ENCODE measurements at regions not wholly inside any gene's neighbourhood (a gene's known extent, or its start where the extent isn't known, plus 50 kb on each side); places are given as distances from the start of the nearest gene placed in this dataset.

DNA sequence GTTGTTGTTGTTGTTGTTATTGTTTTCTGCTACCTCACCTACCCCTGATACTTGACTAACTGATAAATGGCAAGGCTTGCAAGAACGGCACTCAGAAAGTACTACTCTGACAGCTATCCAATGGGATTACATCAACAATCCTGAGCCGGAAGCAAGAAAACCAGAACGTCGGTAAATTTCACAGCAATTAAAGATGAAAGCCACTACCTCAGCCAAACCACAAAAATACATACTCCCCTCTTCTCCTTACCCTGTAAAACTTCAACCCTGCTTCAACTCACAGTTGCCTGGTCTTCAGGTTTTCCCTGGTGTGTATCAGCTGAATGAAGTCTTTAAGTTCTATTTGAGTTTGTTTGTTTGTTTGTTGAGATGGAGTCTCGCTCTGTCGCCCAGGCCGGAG lies 293.7 kb upstream of the RND3 start:
- no peak for TF ChIP-seq POLR2AphosphoS5 (IDR thresholded peaks at IDR 0.05)
- no peak for TF ChIP-seq POLR2A (IDR thresholded peaks at IDR 0.05; ENCODE audit: low read depth)
- TF ChIP-seq, protein P1, sequence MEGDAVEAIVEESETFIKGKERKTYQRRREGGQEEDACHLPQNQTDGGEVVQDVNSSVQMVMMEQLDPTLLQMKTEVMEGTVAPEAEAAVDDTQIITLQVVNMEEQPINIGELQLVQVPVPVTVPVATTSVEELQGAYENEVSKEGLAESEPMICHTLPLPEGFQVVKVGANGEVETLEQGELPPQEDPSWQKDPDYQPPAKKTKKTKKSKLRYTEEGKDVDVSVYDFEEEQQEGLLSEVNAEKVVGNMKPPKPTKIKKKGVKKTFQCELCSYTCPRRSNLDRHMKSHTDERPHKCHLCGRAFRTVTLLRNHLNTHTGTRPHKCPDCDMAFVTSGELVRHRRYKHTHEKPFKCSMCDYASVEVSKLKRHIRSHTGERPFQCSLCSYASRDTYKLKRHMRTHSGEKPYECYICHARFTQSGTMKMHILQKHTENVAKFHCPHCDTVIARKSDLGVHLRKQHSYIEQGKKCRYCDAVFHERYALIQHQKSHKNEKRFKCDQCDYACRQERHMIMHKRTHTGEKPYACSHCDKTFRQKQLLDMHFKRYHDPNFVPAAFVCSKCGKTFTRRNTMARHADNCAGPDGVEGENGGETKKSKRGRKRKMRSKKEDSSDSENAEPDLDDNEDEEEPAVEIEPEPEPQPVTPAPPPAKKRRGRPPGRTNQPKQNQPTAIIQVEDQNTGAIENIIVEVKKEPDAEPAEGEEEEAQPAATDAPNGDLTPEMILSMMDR (IDR thresholded peaks at IDR 0.05), result no peak

All from esophagus muscularis mucosa (tissue), 3 donors.